GM19328 (cell line): ENCODE measurements at regions not wholly inside any gene's neighbourhood (a gene's known extent, or its start where the extent isn't known, plus 50 kb on each side); places are given as distances from the start of the nearest gene placed in this dataset.
"Not testable (repeated sequence)": the region's sequence is repeated elsewhere in the genome, so short reads cannot be mapped to it uniquely, and the experiment has no call there.

Source experiments
- ATAC-seq: cut with Tn5 transposase; IDR thresholded peaks from one replicate; pipeline ENCODE4 v1.9.1; 2021; ENCODE audit warnings: mild to moderate bottlenecking, moderate library complexity; ENCODE audit not compliant: unreplicated experiment

DNA sequence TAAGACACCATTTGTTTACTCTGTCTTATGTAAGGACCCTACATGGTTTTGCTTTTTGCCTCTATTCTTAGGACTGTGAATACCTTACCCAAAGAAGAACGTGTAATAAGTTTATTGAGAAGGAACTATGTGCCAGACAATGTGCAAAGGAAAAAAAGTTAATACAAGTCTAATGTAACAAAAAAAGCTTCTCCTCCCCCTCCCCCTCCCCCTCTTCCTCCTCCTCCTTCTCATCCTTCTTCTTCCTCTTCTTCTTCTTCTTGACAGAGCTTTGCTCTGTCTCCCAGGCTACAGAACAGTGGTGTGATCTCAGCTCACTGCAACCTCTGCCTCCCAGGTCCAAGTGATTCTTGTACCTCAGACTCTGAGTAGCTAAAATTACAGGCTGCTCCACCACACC is 50.9 kb upstream of the MITF start:
- ATAC-seq, result no peak

DNA sequence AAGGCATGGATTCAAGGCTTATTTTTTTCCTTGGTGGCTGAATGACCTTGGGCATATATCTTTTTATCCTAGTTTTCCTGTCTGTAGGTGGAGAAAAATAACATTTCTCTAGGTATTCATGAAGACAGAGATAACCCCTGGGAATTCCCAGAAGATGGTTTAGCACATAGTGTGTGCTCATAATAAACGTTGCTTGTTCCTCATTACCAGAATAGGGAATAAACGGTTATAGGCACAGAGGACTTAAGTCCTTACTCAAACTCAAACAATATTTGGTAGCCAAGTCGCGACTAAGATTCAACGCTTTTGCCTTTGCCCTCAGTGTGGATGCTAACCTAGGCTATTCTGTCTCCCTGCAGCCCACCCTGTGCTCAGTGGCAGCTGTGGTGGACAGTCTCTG is 51.6 kb upstream of the MITF start:
- no peak for ATAC-seq

DNA sequence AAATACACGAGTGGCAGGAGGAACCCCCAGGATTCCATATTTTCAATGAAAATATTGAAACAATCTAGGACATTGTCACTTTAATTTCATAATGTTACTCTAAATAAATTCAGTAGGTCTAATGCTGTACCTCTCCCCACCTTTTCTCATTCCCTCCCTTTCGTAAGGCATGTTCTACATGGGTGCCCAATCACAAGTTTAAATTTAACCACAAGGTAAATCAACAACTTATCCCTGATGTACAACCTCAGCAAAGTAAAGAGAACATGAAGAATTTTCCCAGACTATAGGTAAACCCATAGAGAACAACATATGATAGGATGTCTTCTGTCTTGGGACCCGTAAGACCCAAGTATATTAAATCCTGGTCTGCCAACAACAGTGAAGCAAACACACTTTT is 53.2 kb upstream of the MITF start:
- ATAC-seq, result no peak

DNA sequence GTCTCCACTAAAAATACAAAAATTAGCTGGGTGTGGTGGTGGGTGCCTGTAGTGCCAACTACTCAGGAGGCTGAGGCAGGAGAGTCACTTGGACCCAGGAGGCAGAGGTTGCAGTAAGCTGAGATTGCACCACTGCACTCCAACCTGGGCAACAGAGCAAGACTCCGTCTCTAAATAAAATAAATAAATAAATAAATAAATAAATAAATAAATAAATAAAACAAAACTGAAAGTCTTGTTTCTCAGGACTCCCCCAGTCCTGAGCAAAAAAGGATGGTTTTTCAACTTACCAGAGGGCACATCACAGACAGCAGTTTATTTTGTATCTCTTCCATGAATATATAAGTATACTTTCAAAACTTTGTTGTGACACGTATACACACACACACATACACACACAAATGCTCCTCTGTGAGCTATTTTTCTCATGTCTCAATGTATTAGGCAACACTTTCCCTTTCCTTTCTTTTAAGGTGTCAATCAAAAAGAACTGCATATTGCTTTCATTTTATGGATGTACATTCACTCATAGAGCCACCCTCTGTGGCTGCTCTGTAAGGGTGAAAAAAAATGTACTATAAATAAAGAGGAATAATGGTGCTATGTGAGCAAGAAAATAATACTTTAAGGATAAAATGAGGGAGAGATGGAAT is 54.8 kb upstream of the MITF start:
- ATAC-seq, result no peak

DNA sequence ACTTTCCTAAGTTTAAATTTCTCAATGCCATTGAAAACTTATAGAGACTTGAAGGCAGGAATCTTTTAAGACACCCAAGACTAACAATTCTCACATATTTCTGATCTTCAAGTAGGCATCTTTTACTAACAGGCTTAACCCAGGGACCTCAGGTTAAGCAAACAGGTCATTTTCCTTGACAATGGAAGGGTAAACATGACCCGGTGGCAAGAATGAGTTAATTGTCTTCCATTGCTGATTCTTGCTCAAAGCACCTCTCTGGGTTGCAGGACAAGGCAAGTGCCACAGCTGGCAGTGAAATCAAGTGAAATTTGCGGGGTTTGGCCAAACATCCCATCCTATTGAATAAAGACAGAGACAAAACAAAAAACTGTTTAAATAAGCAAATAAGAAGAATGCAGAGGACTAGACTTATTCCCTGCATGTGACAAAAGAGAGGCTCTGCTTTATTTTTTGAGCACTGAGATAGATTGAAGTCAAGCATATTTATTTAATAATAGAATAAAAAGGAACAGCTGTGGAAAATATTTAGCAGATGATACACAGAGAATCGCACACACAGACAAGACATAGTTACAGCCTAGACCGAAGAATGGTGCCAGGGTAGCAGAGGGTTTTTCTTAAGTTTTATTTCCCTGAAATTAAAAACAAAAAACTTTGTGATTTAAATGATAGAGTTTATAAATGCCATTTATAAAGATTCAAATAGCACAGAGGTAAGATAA is 56.0 kb upstream of the MITF start:
- ATAC-seq, result no peak

DNA sequence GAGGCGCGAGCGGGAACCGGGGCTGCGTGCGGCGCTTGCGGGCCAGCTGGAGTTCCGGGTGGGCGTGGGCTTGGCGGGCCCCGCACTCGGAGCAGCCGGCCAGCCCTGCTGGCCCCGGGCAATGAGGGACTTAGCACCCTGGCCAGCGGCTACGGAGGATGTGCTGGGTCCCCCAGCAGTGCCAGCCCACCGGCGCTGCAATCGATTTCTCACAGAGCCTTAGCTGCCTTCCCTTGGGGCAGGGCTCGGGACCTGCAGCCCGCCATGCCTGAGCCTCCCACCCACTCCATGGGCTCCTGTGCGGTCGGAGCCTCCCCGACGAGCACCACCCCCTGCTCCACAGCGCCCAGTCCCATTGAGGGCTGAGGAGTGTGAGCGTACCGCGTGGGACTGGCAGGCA is 61.8 kb upstream of the MITF start:
- ATAC-seq, result not testable (repeated sequence)

DNA sequence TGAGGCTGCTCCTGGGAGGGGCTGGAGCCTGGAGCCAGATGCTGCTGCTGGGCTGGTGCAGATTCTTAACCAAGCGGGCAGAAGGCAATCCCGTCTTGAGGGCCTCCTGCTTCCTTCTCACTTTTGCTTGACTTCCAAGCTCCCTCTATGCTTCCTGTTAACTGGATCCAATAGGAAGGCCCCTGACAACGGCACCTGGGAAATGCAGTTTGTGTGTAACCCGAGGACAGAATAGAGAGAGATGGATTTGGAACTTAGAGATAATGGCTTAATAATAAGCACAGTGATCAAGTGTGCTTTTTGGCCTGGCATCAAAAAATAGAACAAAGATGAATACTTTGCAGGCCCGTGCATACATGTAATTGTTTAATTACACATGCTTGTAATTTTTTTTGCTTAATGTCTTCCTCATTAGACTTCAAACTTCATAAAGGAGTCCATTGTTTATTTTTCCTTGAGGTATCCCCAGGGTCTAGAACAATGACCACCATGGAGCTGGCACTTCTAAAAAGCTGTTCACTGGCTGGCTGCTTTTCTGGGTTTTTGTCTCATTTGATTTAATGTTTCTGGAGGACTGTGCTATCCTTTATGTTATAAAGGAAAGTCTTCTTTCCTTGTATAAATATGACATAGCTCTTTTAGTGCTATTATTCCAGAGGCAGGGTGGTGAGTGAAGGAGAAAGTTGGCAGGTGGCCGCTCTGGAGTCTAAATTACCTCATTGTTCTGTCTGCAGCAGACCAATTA is 63.3 kb upstream of the MITF start:
- ATAC-seq, result no peak

DNA sequence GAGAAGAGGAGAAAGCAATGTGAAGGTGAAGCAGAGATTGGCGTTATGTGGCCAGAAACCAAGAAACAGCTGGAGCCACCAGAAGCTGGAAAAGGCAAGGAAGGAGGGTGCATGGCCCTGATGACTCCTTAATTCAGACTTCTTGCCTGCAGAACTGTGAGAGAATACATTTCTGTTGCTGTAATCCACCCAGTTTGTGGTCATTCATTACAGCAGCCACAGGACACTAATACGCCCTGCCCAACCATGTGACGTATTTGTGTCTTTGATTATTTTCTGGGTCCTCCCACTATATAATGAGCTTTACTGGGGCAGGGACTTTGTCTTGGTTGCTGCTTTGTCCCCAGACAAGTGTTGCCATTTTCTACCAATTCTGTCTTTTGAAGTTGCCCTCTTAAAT is 64.5 kb upstream of the MITF start:
- no peak for ATAC-seq

DNA sequence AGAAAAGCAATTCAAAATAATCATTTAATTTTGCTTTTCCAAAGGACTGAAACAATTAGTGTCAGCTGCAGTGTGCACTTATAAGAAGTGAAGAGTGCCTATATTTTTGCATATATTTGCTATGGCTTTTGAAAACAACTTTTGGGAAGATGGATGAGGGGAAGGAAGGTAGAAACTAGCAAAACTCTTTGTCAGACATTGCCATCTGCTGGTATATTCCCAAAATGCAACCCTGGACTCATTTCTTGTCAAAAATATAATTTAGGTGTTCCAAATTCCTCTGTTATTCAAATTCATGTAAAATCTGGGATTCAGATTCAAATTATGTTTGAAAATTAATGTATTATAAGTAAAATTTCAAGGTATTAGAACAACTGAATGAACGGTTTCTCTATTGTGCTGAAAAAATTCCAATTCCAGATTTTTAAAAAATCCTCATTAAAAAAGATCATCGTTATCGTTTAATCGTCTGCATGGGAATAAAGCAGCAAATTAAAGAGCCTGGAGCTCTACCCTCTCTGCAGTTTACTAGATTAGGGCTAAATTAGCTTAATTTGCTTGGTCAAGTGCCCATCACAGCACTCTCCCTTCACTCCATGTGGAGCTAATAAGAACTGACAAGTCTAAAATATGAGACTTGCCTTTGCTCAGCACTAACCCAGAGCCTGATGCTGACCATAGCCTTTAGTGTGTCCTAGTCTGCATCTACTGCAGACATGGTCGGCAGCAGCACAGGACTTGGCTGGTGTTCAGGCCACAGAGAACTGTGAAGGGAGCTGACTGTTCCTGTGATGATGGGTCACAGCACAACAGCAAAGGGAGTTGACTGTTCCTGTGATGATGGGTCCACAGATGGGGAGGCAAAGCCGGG is 67.9 kb upstream of the MITF start:
- no peak for ATAC-seq

DNA sequence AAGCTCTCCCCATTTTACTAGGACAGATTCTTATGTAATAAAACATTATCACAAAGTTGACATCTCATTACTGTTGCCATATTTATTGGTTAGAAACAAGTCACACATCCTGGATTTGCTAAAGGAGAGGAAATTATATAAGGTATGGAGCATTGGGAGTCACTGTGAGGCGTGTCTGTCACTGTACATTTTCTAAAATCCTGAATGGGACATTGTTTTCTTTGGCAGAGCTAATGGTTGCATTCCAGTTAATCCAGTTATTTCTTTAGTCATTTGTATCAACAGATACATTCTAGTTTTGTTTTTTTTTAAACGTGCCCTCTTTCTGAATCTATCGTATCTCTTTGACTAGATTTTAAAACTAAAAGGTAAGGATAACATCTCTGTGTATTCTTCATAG is 70.2 kb upstream of the MITF start:
- no peak for ATAC-seq

DNA sequence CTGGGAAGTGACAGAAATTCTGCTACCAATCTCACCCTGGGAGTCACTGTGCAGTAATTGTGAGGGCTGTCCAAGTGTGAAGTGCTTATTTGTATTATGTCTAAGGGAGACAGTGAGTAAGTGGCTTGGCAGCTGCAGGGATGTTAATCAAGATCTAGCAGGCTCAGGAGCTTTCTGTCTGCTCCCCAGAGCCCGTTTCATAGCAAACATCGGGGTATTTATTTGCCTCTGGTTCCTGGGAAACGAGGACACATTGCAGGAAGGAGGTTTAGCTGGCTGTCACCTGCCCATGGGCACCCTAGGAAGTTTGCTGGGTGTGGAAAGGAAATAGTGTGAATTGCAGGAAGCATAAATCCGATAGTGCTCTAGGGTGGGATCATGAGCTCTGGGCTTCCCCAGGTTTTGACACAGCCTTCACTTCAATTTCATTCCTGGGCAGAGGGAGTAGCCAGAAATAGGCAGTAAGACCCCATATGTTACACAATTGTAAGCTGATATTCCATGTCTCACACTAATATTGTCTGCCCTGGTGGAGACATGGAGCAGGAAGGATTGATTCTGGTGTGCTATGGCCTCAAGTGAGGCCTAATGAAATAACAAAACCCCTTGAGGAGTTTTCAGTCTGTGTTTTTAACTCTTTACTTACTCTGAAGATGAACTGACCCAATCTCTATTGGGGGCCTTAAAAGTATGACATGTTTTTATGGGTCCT is 74.1 kb upstream of the MITF start:
- no peak for ATAC-seq

DNA sequence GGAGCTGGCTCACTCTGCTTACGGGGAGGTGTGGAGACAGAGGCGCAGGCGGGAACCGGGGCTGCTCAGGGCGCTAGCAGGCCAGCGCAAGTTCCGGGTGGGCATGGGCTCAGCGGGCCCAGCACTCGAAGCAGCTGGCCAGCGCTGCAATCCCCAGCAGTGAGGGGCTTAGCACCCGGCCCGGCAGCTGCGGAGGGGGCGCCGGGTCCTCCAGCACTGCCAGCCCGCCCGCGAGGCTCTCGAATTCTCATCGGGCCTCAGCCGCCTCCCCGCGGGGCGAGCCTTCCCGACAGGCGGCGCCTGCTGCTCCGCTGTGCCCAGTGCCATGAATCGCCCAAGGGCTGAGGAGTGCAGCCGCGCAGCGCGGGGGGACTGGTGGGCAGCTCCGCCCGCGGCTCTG is 78.6 kb upstream of the MITF start:
- no peak for ATAC-seq

DNA sequence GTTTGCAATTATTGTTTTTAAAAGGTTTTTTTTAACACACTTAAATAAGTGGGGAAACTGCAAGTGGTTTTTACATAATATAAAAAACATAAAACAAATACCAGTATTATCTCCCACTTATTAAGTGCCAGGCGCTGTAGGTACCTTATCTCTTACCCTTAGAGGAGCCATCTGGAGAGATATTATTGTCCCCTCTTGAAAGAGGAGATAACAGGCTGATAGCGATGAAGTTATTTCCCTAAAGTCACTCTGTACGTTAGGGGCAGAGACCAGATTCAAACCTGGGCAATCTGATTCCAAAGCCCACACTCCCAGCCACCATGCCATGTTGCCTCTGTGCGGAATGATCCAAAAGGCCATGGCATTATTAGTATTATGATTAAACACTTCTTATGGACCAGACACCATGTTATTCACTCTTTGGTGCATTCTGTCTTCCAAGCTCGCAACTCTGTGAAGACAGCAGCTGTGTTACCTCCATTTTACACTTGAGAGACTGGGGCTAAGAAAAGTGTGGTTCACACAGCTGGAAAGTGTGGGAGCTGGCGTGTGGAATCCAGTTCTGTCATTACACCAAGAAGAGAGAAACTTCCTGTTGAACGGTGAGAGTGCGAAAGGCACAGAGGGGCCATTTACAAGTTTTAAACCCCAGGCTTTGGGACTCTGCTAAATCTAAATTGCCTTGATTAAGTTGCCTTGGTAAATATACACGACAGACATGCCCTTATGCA is 79.9 kb upstream of the MITF start:
- ATAC-seq, result no peak

DNA sequence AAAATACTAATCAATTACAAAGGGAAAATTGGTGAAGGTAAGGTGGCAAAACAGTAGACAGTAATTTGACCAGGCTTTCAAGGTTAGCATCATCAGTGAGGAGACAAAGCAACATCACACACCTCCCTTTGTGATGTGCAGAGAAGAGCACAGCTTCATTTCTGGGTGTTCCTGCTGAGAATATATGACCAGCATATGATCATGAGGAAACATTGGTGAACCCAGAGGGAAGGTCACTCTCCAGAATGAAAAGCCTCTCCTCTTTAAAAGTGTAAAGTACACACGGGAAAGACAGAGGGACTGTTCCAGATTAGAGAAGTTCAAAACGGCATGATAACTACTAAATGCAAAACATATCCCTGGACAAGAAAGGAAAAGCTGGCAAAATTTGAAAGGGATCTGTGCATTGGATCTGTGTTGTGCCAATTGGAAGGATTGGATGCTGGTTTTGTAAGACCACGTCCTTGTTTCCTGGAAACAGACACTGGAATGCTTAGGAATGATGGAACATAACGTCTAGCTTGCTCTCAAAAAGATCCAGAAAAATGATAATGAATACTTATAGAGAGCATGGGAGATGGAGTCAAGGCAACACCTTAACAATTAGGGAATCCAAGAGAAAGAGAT is 80.6 kb upstream of the MITF start:
- ATAC-seq, result no peak

DNA sequence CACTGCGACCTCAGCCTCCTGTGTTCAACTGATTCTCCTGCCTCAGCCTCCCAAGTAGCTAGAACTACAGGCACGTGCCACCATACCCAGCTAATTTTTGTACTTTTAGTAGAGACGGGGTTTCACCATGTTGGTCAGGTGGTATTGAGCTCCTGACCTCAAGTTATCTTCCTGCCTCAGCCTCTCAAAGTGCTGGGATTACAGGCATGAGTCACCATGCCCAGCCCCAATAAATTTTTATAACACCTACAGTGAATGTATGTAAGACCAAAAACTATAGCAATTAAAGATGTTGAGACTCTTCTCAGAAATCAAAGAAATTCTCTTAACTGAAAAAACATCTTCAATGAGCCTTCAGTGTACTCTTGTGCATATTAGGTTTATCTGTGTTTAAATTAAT is 82.2 kb upstream of the MITF start:
- not testable (repeated sequence) for ATAC-seq

DNA sequence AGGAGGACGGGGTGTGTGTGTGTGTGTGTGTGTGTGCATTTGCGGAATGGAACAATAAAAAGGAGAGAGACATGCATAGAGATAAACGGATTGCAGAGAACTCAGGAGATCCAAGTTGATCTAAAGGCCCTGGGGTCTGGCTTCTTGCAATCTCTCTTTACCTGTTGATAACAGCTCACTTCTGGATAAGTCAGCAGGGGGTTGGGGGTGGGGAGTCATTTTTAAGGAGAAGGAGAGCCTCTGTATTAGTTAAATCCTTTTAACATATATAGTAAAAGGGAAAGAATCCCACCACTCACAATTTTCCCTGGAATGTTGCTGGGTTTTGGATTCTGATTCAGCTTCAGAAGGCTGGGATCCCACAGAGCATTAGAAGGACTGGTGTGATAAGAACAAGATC is 87.5 kb upstream of the MITF start:
- ATAC-seq, result no peak

DNA sequence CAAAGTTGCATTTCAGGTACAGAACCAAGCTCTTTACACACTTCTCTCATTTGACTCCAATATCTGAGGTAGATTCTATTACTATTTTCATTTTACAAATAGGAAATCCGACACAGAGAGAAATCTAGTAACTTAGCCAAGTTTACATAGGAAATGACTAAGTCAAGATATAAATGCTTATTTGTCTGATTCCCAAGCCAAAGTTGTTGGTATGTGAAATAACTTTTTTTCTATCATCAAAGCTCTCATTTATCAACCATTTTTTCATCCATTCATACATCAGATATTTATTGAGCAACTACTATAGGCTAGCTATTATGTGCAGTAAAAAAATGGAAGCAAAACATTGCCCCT is 89.2 kb upstream of the MITF start:
- ATAC-seq, result no peak

DNA sequence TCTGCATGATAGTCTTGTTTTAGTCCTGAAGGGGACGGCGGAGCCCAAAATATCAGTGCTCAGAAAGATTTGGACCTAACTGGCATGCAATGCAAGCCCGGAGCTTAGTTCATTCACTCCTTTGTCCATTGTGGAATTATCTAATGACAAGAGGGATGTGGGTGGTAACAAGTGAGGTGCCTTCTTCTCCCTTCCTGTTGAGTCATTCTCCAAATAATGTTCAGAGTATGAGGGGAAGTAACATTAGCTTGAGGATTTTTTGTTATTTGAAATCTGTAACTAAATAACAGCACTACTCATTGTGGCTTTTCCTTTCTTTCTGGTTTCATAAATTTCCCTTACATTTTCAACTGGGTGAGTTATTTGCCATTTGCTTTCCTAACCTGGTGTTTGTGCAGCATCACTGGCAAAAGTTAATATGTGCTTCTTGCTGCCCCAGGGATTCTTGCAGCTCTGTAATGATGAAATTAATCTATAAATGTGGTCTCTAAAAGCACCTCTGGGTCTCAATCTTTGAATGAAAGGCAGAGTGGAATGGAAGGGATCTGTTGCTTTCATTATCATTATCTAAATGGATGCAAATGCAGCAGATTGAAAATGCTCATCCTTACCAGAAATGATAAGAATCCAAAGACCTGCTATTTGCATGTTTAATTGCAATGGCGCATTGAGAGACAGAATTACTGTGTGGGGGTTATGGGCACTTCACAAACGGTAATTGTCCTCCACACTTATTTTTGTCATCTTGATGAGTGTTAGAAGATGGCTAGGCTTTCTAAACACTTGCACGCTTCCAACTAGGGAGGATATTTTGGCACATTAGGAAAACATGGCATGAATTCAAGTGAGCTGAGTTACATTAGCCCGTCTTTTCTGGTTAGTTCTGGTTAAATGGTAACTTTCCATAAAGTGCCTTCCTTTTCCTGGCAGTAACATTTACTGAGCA is 89.9 kb upstream of the MITF start:
- no peak for ATAC-seq
